ENCODE measurements at regions not wholly inside any gene's neighbourhood (a gene's known extent, or its start where the extent isn't known, plus 50 kb on each side); places are given as distances from the start of the nearest gene placed in this dataset.

GRCh38 chr5:17763301-17763700, 129.0 kb downstream of the TAF11L14 start:
- DNase-seq: no peak

- no peak for DNase-seq
Observed at GRCh38 chr5:17766031-17766430, 131.8 kb downstream of the TAF11L14 start.

GRCh38 chr5:17769277-17769676, 135.0 kb downstream of the TAF11L14 start:
- DNase-seq: no peak

GRCh38 chr5:17772232-17772631, 138.0 kb downstream of the TAF11L14 start:
- DNase-seq: no peak

GRCh38 chr5:17785774-17786173, 151.5 kb downstream of the TAF11L14 start:
- no peak for DNase-seq

GRCh38 chr5:17788351-17788750, 154.1 kb downstream of the TAF11L14 start:
- no peak for DNase-seq

GRCh38 chr5:17794201-17794600, 159.9 kb downstream of the TAF11L14 start:
- no peak for DNase-seq

- no peak for DNase-seq
Observed at GRCh38 chr5:17794815-17795214, 160.6 kb downstream of the TAF11L14 start.

- DNase-seq: no peak
Observed at GRCh38 chr5:17796142-17796541, 161.9 kb downstream of the TAF11L14 start.

- DNase-seq: no peak
Observed at GRCh38 chr5:17796757-17797396, 162.6 kb downstream of the TAF11L14 start.

GRCh38 chr5:17799521-17799920, 165.3 kb downstream of the TAF11L14 start:
- no peak for DNase-seq

GRCh38 chr5:17801595-17801994, 167.3 kb downstream of the TAF11L14 start:
- no peak for DNase-seq

- no peak for DNase-seq
Observed at GRCh38 chr5:17802256-17802655, 168.0 kb downstream of the TAF11L14 start.

- no peak for DNase-seq
Observed at GRCh38 chr5:17803971-17804370, 169.7 kb downstream of the TAF11L14 start.

GRCh38 chr5:17805227-17805825, 171.1 kb downstream of the TAF11L14 start:
- DNase-seq: no peak

- DNase-seq: no peak
Observed at GRCh38 chr5:17806818-17807468, 172.7 kb downstream of the TAF11L14 start.

- DNase-seq: no peak
Observed at GRCh38 chr5:17808566-17808965, 174.3 kb downstream of the TAF11L14 start.

- no peak for DNase-seq
Observed at GRCh38 chr5:17810734-17811133, 176.5 kb downstream of the TAF11L14 start.

GRCh38 chr5:17813214-17813613, 179.0 kb downstream of the TAF11L14 start:
- no peak for DNase-seq

- no peak for DNase-seq
Observed at GRCh38 chr5:17816505-17816904, 182.2 kb downstream of the TAF11L14 start.

GRCh38 chr5:17816944-17817343, 182.7 kb downstream of the TAF11L14 start:
- DNase-seq: no peak

- DNase-seq: no peak
Observed at GRCh38 chr5:17817990-17818389, 183.7 kb downstream of the TAF11L14 start.

- no peak for DNase-seq
Observed at GRCh38 chr5:17819783-17820182, 185.5 kb downstream of the TAF11L14 start.

- DNase-seq: no peak
Observed at GRCh38 chr5:17828681-17829080, 194.4 kb downstream of the TAF11L14 start.
